HEK293T (cell line): ENCODE measurements at regions not wholly inside any gene's neighbourhood (a gene's known extent, or its start where the extent isn't known, plus 50 kb on each side); places are given as distances from the start of the nearest gene placed in this dataset.

Experiments
- CTCF ChIA-PET: fragments of 350-600 bp; formaldehyde crosslinking; extraction: SDS; loops from one replicate; lab custom pipeline; 2021; ENCODE audit warnings: antibody characterized with exemption, inconsistent platforms; lab: Yijun Ruan, JAX
- POLR2A ChIA-PET: fragments of 350-600 bp; formaldehyde crosslinking; extraction: SDS; loops from one replicate; lab custom pipeline; 2020; ENCODE audit warnings: antibody characterized with exemption, inconsistent platforms; lab: Yijun Ruan, JAX
- DNase-seq: peaks from one replicate; pipeline ENCODE4 v3.0.0; 2012; ENCODE audit warnings: mixed read lengths; ENCODE audit errors: extremely low spot score
- ARNT ChIP-seq: fragments of 450-650 bp; IDR thresholded peaks from 2 replicates; pipeline ENCODE4 v1.6.1; 2017; ENCODE audit warnings: mild to moderate bottlenecking
- BHLHE40 ChIP-seq: fragments of 450-650 bp; IDR thresholded peaks from 2 replicates; pipeline ENCODE4 v1.6.1; 2016; ENCODE audit warnings: mild to moderate bottlenecking, moderate library complexity, borderline replicate concordance
- CTBP1 ChIP-seq: fragments of 450-650 bp; IDR thresholded peaks from 2 replicates; pipeline ENCODE4 v1.6.1; 2016; ENCODE audit warnings: borderline replicate concordance
- ELF4 ChIP-seq: fragments of 450-650 bp; IDR thresholded peaks from 2 replicates; pipeline ENCODE4 v1.6.1; 2017; ENCODE audit warnings: antibody characterized with exemption
- FOXA1 ChIP-seq: fragments of 450-650 bp; IDR thresholded peaks from 2 replicates; pipeline ENCODE4 v1.6.1; 2016; ENCODE audit warnings: mild to moderate bottlenecking
- FOXK2 ChIP-seq: fragments of 450-650 bp; IDR thresholded peaks from 2 replicates; pipeline ENCODE4 v1.6.1; 2016; ENCODE audit warnings: mild to moderate bottlenecking
- FOXM1 ChIP-seq: fragments of 450-650 bp; IDR thresholded peaks from 2 replicates; pipeline ENCODE4 v1.6.1; 2017; ENCODE audit warnings: mild to moderate bottlenecking, borderline replicate concordance
- HDGF ChIP-seq: fragments of 450-650 bp; IDR thresholded peaks from 2 replicates; pipeline ENCODE4 v1.6.1; 2017; ENCODE audit warnings: antibody characterized with exemption, borderline replicate concordance
- L3MBTL2 ChIP-seq: fragments of 450-650 bp; conservative IDR thresholded peaks from 2 replicates; pipeline ENCODE4 v1.6.1; 2016; ENCODE audit warnings: mild to moderate bottlenecking
- LEF1 ChIP-seq: fragments of 450-650 bp; IDR thresholded peaks from 2 replicates; pipeline ENCODE4 v1.6.1; 2017; ENCODE audit warnings: mild to moderate bottlenecking, borderline replicate concordance
- NFRKB ChIP-seq: fragments of 450-650 bp; IDR thresholded peaks from 2 replicates; pipeline ENCODE4 v1.6.1; 2016; ENCODE audit warnings: mild to moderate bottlenecking, moderate library complexity
- PKNOX1 ChIP-seq: fragments of 450-650 bp; IDR thresholded peaks from 2 replicates; pipeline ENCODE4 v1.6.1; 2016
- SP1 ChIP-seq: fragments of 450-650 bp; IDR thresholded peaks from 2 replicates; pipeline ENCODE4 v1.6.1; 2017
- SUZ12 ChIP-seq: fragments of 450-650 bp; IDR thresholded peaks from 2 replicates; pipeline ENCODE4 v1.6.1; 2016; ENCODE audit warnings: mild to moderate bottlenecking
- TARDBP ChIP-seq: fragments of 450-650 bp; IDR thresholded peaks from 2 replicates; pipeline ENCODE4 v1.6.1; 2016
- ZNF384 ChIP-seq: fragments of 450-650 bp; IDR thresholded peaks from 2 replicates; pipeline ENCODE4 v1.6.1; 2016

GRCh38 chr7:47724335-47724982 lies 142.5 kb upstream of the TNS3 start:
- ChIA-PET CTCF (no interaction called here), POLR2A (no interaction called here)
- TF ChIP-seq FOXM1 (no peak), BHLHE40 (no peak), FOXK2 (no peak), LEF1 (no peak), PKNOX1 (no peak), L3MBTL2 (no peak), FOXA1 (no peak), ARNT (no peak), NFRKB (no peak), SP1 (no peak), CTBP1 (no peak), ZNF384 (no peak), TARDBP (no peak), ELF4 (no peak), SUZ12 (no peak), HDGF (no peak)
- DNase-seq: peak; percentile 22

DNA sequence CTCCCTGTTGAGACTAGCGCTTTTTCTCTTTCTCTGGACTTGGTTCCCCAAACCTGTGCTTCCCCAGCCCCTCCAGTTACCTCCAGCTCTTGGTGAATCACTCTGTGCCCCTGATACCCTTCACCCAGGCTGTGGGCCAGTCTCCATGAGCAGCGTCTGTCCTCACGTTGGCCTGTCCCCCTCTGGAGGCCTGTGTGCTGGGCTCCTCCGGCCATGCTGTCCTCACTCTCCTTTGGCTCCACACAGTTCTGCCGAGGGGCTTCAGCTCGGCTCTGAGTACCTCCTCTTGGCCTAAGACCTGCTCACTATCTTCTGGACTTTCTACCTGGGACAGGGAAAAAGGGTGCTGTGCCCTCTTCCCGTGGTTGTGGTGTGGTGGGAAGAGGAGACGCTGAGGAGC lies 140.2 kb upstream of the TNS3 start:
- ChIA-PET POLR2A (no interaction called here), CTCF (no interaction called here)
- TF ChIP-seq ARNT (no peak), NFRKB (no peak), LEF1 (no peak), ZNF384 (no peak), HDGF (no peak), FOXK2 (no peak), CTBP1 (no peak), L3MBTL2 (no peak), SUZ12 (no peak), PKNOX1 (no peak), ELF4 (no peak), BHLHE40 (no peak), FOXA1 (no peak), TARDBP (no peak), FOXM1 (no peak), SP1 (no peak)
- no peak for DNase-seq

GRCh38 chr7:47721670-47722069 lies 139.8 kb upstream of the TNS3 start:
- ChIA-PET CTCF (no interaction called here), POLR2A (no interaction called here)
- DNase-seq: no peak
- TF ChIP-seq FOXK2 (no peak), SP1 (no peak), ARNT (no peak), TARDBP (no peak), BHLHE40 (no peak), CTBP1 (no peak), HDGF (no peak), FOXM1 (no peak), FOXA1 (no peak), PKNOX1 (no peak), NFRKB (no peak), LEF1 (no peak), SUZ12 (no peak), L3MBTL2 (no peak), ZNF384 (no peak), ELF4 (no peak)

DNA sequence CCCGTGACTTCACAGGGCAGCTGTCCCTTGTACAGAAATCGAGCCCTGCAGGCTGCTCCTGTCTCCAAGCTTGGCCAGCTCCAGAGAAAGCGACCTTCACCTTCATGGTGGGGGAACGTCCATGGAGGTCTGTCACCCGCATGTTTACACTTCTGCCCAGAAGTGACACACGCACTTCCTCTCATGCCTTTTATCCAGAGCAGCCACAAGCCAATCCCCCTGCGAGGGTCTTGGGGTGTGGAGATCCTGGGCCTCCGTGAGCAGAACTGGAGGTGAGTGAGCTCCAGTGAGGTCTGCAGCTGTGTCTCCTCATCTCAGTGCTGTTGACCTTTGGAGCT lies 139.0 kb upstream of the TNS3 start:
- TF ChIP-seq L3MBTL2 (no peak), FOXA1 (no peak), SP1 (no peak), LEF1 (no peak), ELF4 (no peak), SUZ12 (no peak), PKNOX1 (no peak), FOXK2 (no peak), CTBP1 (no peak), NFRKB (no peak)
- no peak for DNase-seq
- CTCF ChIA-PET: interaction anchor here (0.5 kb wide), 1 partner anchor 238 kb away, joined by 3 read pairs; no protein-coding TSS in a partner anchor
- POLR2A ChIA-PET: no interaction called here

DNA sequence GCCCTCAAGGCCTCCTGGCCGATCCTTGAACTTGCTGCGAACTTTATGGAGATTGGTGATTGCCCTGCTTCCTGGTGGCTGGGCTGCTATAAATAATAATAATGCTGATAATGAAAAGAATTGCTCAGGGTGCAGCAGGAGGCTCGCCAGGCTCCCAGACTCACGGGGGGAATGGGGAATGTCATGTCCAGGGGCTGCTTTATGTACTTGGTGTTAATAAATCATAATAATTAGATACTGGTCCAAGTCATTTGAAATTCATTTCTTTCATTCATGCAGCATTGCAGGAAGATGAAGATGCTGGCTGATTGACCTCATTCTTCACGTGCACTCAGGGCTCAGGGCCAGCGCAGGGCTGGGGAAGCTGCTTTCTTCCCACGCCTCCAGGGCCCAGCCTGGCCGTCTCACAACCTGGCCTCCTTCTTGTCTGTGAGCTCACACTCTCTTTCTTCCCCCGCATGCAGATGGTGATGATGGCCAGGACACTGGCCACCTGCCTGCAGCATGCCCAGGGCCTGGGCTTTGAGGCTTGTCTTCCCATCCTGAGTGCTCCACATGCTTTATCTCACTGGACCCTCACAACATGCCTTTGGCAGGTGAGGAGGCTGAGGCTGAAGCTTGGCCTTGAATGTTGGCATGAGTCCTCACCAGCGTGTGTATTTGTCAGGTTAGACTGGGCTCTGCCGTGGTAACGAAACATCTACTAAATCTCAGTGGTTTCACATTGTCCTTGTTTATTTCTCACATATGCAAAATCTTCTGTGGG lies 138.4 kb upstream of the TNS3 start:
- TF ChIP-seq FOXM1 (no peak), LEF1 (no peak), FOXK2 (no peak), SUZ12 (no peak), ELF4 (no peak), TARDBP (no peak), SP1 (no peak), NFRKB (no peak), BHLHE40 (no peak), HDGF (no peak), L3MBTL2 (no peak), ARNT (no peak), PKNOX1 (no peak), ZNF384 (no peak), CTBP1 (no peak)
- ChIA-PET POLR2A (no interaction called here), CTCF (interaction anchor here (0.5 kb wide), 1 partner anchor 238 kb away, joined by 3 read pairs; no protein-coding TSS in a partner anchor)

More for the DNA sequence above, 138.4 kb upstream of the TNS3 start:
- no peak for DNase-seq
